H9 (cell line): ENCODE measurements at regions not wholly inside any gene's neighbourhood (a gene's known extent, or its start where the extent isn't known, plus 50 kb on each side); places are given as distances from the start of the nearest gene placed in this dataset.

Source experiments
- DNase-seq: peaks from one replicate; pipeline ENCODE4 v3.0.0-alpha.2; 2017
- H2AFZ ChIP-seq: one replicate; pipeline ENCODE4 v1.6.1; 2013; ENCODE audit warnings: mild to moderate bottlenecking, low read length, control low read depth, moderate library complexity
- H2AK5ac ChIP-seq: 2 replicates; pipeline ENCODE4 v1.6.1; 2013; ENCODE audit warnings: low read length, control low read depth, mixed read lengths; ENCODE audit not compliant: insufficient read length
- H2BK120ac ChIP-seq: one replicate; pipeline ENCODE4 v1.6.1; 2013; ENCODE audit warnings: low read depth, mild to moderate bottlenecking, low read length, control low read depth, inconsistent platforms; ENCODE audit not compliant: poor library complexity, severe bottlenecking
- H2BK12ac ChIP-seq: 2 replicates; pipeline ENCODE4 v1.6.1; 2013; ENCODE audit warnings: low read length, control low read depth, mixed read lengths, low read depth; ENCODE audit not compliant: insufficient read length
- H2BK15ac ChIP-seq: 2 replicates; pipeline ENCODE4 v1.6.1; 2013; ENCODE audit warnings: low read depth, low read length, control low read depth
- H2BK20ac ChIP-seq: one replicate; pipeline ENCODE4 v1.6.1; 2013; ENCODE audit warnings: low read depth, mild to moderate bottlenecking, low read length, control low read depth, inconsistent platforms; ENCODE audit not compliant: poor library complexity, severe bottlenecking
- H2BK5ac ChIP-seq: 2 replicates; pipeline ENCODE4 v1.6.1; 2013; ENCODE audit warnings: low read length, control low read depth, mixed read lengths; ENCODE audit not compliant: insufficient read length
- H3K14ac ChIP-seq: 2 replicates; pipeline ENCODE4 v1.6.1; 2013; ENCODE audit warnings: low read length, control low read depth; ENCODE audit not compliant: insufficient read depth
- H3K18ac ChIP-seq: 2 replicates; pipeline ENCODE4 v1.6.1; 2013; ENCODE audit warnings: low read depth, mild to moderate bottlenecking, mixed read lengths, low read length, control low read depth; ENCODE audit not compliant: insufficient read length
- H3K23ac ChIP-seq: 2 replicates; pipeline ENCODE4 v1.6.1; 2013; ENCODE audit warnings: low read length, control low read depth, mixed read lengths, low read depth; ENCODE audit not compliant: insufficient read length
- H3K23me2 ChIP-seq: 2 replicates; pipeline ENCODE4 v1.6.1; 2013; ENCODE audit warnings: low read depth, mild to moderate bottlenecking, mixed read lengths, low read length, control low read depth; ENCODE audit not compliant: insufficient read length, poor library complexity, severe bottlenecking
- H3K27ac ChIP-seq: 2 replicates; pipeline ENCODE4 v1.5.1; 2013; ENCODE audit warnings: low read length, control low read depth, mixed read lengths, low read depth; ENCODE audit not compliant: insufficient read length
- H3K27me3 ChIP-seq: 2 replicates; pipeline ENCODE4 v1.6.1; 2013; ENCODE audit warnings: low read length, control low read depth, inconsistent platforms; ENCODE audit not compliant: insufficient read depth
- H3K4ac ChIP-seq: 2 replicates; pipeline ENCODE4 v1.6.1; 2013; ENCODE audit warnings: low read depth, mild to moderate bottlenecking, control low read depth, inconsistent platforms, low read length, moderate library complexity
- H3K4me1 ChIP-seq: 2 replicates; pipeline ENCODE4 v1.6.1; 2013; ENCODE audit warnings: low read length, control low read depth, inconsistent platforms; ENCODE audit not compliant: insufficient read depth
- H3K4me2 ChIP-seq: 2 replicates; pipeline ENCODE4 v1.6.1; 2013; ENCODE audit warnings: low read length, control low read depth, mixed read lengths; ENCODE audit not compliant: insufficient read length, insufficient read depth
- H3K56ac ChIP-seq: 2 replicates; pipeline ENCODE4 v1.6.1; 2013; ENCODE audit warnings: low read depth, mild to moderate bottlenecking, mixed read lengths, low read length, control low read depth; ENCODE audit not compliant: insufficient read length
- H3K79me1 ChIP-seq: 2 replicates; pipeline ENCODE4 v1.6.1; 2013; ENCODE audit warnings: low read depth, mild to moderate bottlenecking, moderate library complexity, low read length, control low read depth, inconsistent platforms; ENCODE audit not compliant: insufficient read depth, poor library complexity, severe bottlenecking
- H3K79me2 ChIP-seq: 2 replicates; pipeline ENCODE4 v1.6.1; 2013; ENCODE audit warnings: low read length, control low read depth, inconsistent platforms; ENCODE audit not compliant: insufficient read depth
- H3K9ac ChIP-seq: 2 replicates; pipeline ENCODE4 v1.6.1; 2013; ENCODE audit warnings: low read length, control low read depth, mixed read lengths; ENCODE audit not compliant: insufficient read length; ENCODE audit errors: extremely low read depth
- H3K9me3 ChIP-seq: one replicate; pipeline ENCODE4 v1.6.1; 2013; ENCODE audit warnings: low read depth, low read length, inconsistent platforms; ENCODE audit not compliant: control insufficient read depth
- H3T11ph ChIP-seq: one replicate; pipeline ENCODE4 v1.6.1; 2013; ENCODE audit warnings: mild to moderate bottlenecking, low read length, control low read depth, inconsistent platforms
- H4K20me1 ChIP-seq: one replicate; pipeline ENCODE4 v1.6.1; 2013; ENCODE audit not compliant: control insufficient read depth, insufficient read length, insufficient read depth
- H4K5ac ChIP-seq: 2 replicates; pipeline ENCODE4 v1.6.1; 2013; ENCODE audit warnings: low read depth, mild to moderate bottlenecking, mixed read lengths, low read length, control low read depth; ENCODE audit not compliant: insufficient read length
- H4K8ac ChIP-seq: replicated peaks from 2 replicates; pipeline ENCODE4 v1.6.1; 2013; ENCODE audit warnings: low read length, control low read depth, mixed read lengths, low read depth; ENCODE audit not compliant: insufficient read length
- H4K91ac ChIP-seq: 2 replicates; pipeline ENCODE4 v1.6.1; 2013; ENCODE audit warnings: low read depth, mild to moderate bottlenecking, moderate library complexity, mixed read lengths, low read length, control low read depth; ENCODE audit not compliant: insufficient read length
- H3K27ac Mint-ChIP-seq, 3 experiments: 2 replicates in 2 of 3; 3 replicates in 1 of 3; pipeline ENCODE4 v1.8.0; 2020 to 2021; ENCODE audit warnings: mixed read lengths in 3 of 3, mild to moderate bottlenecking in 1 of 3, moderate library complexity in 1 of 3
- H3K27me3 Mint-ChIP-seq: 2 replicates; pipeline ENCODE4 v1.8.0; 2021; ENCODE audit warnings: low read depth, mild to moderate bottlenecking, moderate library complexity, mixed read lengths
- H3K36me3 Mint-ChIP-seq, 3 experiments: 2 replicates in 2 of 3; 3 replicates in 1 of 3; pipeline ENCODE4 v1.8.0; 2020 to 2021; ENCODE audit warnings: low read depth in 3 of 3, mixed read lengths in 3 of 3; ENCODE audit not compliant: insufficient read depth in 1 of 3
- H3K4me1 Mint-ChIP-seq, 2 experiments: 2 replicates each; pipeline ENCODE4 v1.8.0; 2020; ENCODE audit warnings: mixed read lengths in 2 of 2
- H3K4me3 Mint-ChIP-seq, 2 experiments: 2 replicates in 1 of 2; 3 replicates in 1 of 2; pipeline ENCODE4 v1.8.0; 2020 to 2021; ENCODE audit warnings: mild to moderate bottlenecking in 2 of 2, mixed read lengths in 2 of 2, moderate library complexity in 1 of 2
- H3K9me3 Mint-ChIP-seq, 2 experiments: 2 replicates in 1 of 2; 3 replicates in 1 of 2; pipeline ENCODE4 v1.8.0; 2020; ENCODE audit warnings: mild to moderate bottlenecking in 2 of 2, mixed read lengths in 2 of 2, moderate library complexity in 1 of 2
- WGBS: extraction: QIAGEN DNeasy Blood & Tissue Kit; methylation state at CpG from one replicate; pipeline ENCODE4 v1.1.7; 2013; ENCODE audit warnings: missing lambda C conversion rate, low lambda C conversion rate, mixed read lengths; ENCODE audit not compliant: insufficient read length; ENCODE audit errors: extremely low coverage; 5-methylcytosine and 5-hydroxymethylcytosine counted together
- TF ChIP-seq, protein P1 (sequence below): fragments of 200-600 bp; sonication (generic); conservative IDR thresholded peaks from 3 replicates; pipeline ENCODE4 v1.8.0; 2021; ENCODE audit warnings: antibody characterized with exemption, mild to moderate bottlenecking

GRCh38 chr11:20289732-20290131 lies 73.8 kb upstream of the HTATIP2 start:
- Histone ChIP-seq H4K8ac (no peak overlapping the region), H4K5ac (no peak overlapping the region), H3T11ph (no peak overlapping the region), H3K9me3 (no peaks in the 10 kb centered on the region), H3K9ac (no peak overlapping the region), H3K18ac (no peak overlapping the region), H3K4ac (no peak overlapping the region), H2BK12ac (no peak overlapping the region), H2AFZ (no peak overlapping the region), H3K27ac (no peak overlapping the region), H4K91ac (no peak overlapping the region), H2BK5ac (no peak overlapping the region), H3K14ac (no peak overlapping the region), H3K4me1 (no peaks in the 10 kb centered on the region), H2BK20ac (no peak overlapping the region), H2AK5ac (no peak overlapping the region), H3K23ac (no peak overlapping the region), H3K56ac (no peak overlapping the region), H4K20me1 (no peaks in the 10 kb centered on the region), H3K23me2 (no peaks in the 10 kb centered on the region), H3K79me1 (no peaks in the 10 kb centered on the region), H3K27me3 (no peaks in the 10 kb centered on the region; the same call in 1 of the 2 replicates), H2BK15ac (no peak overlapping the region), H3K79me2 (no peaks in the 10 kb centered on the region), H3K4me2 (no peak overlapping the region), H2BK120ac (no peak overlapping the region)
- TF ChIP-seq, protein P1, sequence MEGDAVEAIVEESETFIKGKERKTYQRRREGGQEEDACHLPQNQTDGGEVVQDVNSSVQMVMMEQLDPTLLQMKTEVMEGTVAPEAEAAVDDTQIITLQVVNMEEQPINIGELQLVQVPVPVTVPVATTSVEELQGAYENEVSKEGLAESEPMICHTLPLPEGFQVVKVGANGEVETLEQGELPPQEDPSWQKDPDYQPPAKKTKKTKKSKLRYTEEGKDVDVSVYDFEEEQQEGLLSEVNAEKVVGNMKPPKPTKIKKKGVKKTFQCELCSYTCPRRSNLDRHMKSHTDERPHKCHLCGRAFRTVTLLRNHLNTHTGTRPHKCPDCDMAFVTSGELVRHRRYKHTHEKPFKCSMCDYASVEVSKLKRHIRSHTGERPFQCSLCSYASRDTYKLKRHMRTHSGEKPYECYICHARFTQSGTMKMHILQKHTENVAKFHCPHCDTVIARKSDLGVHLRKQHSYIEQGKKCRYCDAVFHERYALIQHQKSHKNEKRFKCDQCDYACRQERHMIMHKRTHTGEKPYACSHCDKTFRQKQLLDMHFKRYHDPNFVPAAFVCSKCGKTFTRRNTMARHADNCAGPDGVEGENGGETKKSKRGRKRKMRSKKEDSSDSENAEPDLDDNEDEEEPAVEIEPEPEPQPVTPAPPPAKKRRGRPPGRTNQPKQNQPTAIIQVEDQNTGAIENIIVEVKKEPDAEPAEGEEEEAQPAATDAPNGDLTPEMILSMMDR: no peak
- no peak for DNase-seq
- Mint-ChIP-seq H3K27ac (no peak overlapping the region), H3K36me3 (no peaks in the 10 kb centered on the region), H3K9me3 (no peaks in the 10 kb centered on the region), H3K4me3 (no peak overlapping the region), H3K27me3 (peaks cover 2% of the 10 kb centered on the region; the same call in 1 of the 2 replicates), H3K4me1 (peaks cover 6 to 15% of the 10 kb centered on the region in 2 experiments; a peak in 2 of 4 replicates)
- WGBS: no CpG with 5 or more reads among the region's 2 CpGs
